OCI-LY3 (cell line): ENCODE measurements at regions not wholly inside any gene's neighbourhood (a gene's known extent, or its start where the extent isn't known, plus 50 kb on each side); places are given as distances from the start of the nearest gene placed in this dataset.

ENCODE experiments used
- H2AFZ ChIP-seq: fragments of 200-600, 300-600 bp; shearing (Covaris generic); 2 replicates; pipeline ENCODE4 v1.6.0; 2014; ENCODE audit warnings: antibody characterized with exemption, low read depth, low read length
- H3K27ac ChIP-seq: fragments of 200-600, 300-600 bp; sonication (generic); 2 replicates; pipeline ENCODE4 v1.5.1; 2014; ENCODE audit warnings: mild to moderate bottlenecking, low read length, moderate library complexity, mixed read lengths
- H3K27me3 ChIP-seq: fragments of 200-600, 300-600 bp; sonication (generic); 2 replicates; pipeline ENCODE4 v1.6.1; 2014; ENCODE audit warnings: low read depth, low read length, mixed read lengths
- H3K36me3 ChIP-seq: fragments of 200-600, 300-600 bp; sonication (generic); replicated peaks from 2 replicates; pipeline ENCODE3; 2014; ENCODE audit warnings: low read depth, low read length, mixed read lengths
- H3K4me1 ChIP-seq: fragments of 300-600, 200-600 bp; sonication (generic); 2 replicates; pipeline ENCODE4 v1.6.1; 2014; ENCODE audit warnings: low read length, mixed read lengths
- H3K4me2 ChIP-seq: fragments of 200-600, 300-600 bp; sonication (generic); 2 replicates; pipeline ENCODE4 v1.6.1; 2014; ENCODE audit warnings: low read length, mixed read lengths
- H3K4me3 ChIP-seq: fragments of 300-600, 200-600 bp; sonication (generic); 2 replicates; pipeline ENCODE4 v1.5.1; 2014; ENCODE audit warnings: antibody characterized with exemption, mild to moderate bottlenecking, low read length, moderate library complexity
- H3K79me2 ChIP-seq: fragments of 300-600, 200-600 bp; shearing (Covaris generic); 2 replicates; pipeline ENCODE4 v1.6.1; 2014; ENCODE audit warnings: mild to moderate bottlenecking, low read length, mixed read lengths
- H3K9ac ChIP-seq: fragments of 300-600, 200-600 bp; shearing (Covaris generic); 2 replicates; pipeline ENCODE4 v1.6.0; 2014; ENCODE audit warnings: mild to moderate bottlenecking, low read length, moderate library complexity
- H3K9me3 ChIP-seq: fragments of 200-600, 300-600 bp; shearing (Covaris generic); 2 replicates; pipeline ENCODE4 v1.6.1; 2014; ENCODE audit warnings: low read length, mixed read lengths; ENCODE audit not compliant: insufficient read depth
- H4K20me1 ChIP-seq: fragments of 200-600, 300-600 bp; sonication (generic); 2 replicates; pipeline ENCODE4 v1.6.1; 2016; ENCODE audit warnings: low read length, mixed read lengths; ENCODE audit not compliant: insufficient read depth
- CTCF ChIP-seq: fragments of 200-600, 300-600 bp; sonication (generic); IDR thresholded peaks from 2 replicates; pipeline ENCODE4 v1.5.1; 2014; ENCODE audit warnings: antibody characterized with exemption, low read length, low read depth
- EZH2phosphoT487 ChIP-seq: fragments of 200-600 bp; shearing (Covaris generic); IDR thresholded peaks from 2 replicates; pipeline ENCODE4 v1.6.1; 2018; ENCODE audit warnings: antibody characterized with exemption, mixed run types, low read depth

DNA sequence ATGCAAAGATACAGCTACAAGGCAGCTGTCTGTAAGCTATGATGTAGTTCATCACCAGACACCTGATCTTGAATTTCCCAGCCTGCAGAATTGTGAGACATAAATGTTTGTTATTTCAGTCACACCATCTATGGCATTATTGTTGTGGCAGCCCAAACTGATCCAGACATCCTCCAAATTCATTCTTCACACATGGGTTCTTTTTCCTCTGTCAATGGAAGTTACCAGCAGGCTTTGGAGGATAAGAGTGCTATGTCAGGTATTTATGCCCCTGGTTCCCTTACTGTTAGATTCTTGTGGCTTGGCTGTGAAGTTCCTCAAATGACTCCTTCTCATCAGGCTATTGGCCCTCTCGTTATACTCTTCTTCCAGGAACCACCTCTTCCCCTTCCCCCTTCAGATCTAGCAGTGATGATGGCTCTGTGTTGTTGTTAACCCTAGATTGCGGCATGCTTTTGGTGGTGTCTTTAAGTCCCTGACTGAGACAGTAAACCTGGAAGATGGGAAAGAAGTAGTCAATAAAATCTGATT, 91.0 kb upstream of the CHMP2B start:
- H3K36me3 ChIP-seq = no peaks in the 10 kb centered on the region

GRCh38 chr3:87135412-87135811, 91.7 kb upstream of the CHMP2B start:
- Histone ChIP-seq H3K36me3 (no peaks in the 10 kb centered on the region), H3K4me3 (no peak overlapping the region), H2AFZ (no peak overlapping the region), H3K4me2 (no peak overlapping the region), H3K27me3 (no peaks in the 10 kb centered on the region), H3K4me1 (no peaks in the 10 kb centered on the region), H3K79me2 (no peaks in the 10 kb centered on the region), H3K27ac (no peak overlapping the region), H3K9me3 (peaks cover 6% of the 10 kb centered on the region), H3K9ac (no peak overlapping the region), H4K20me1 (no peaks in the 10 kb centered on the region)
- TF ChIP-seq EZH2phosphoT487 (no peak), CTCF (no peak)

More for the DNA sequence above, 91.0 kb upstream of the CHMP2B start:
- no peaks in the 10 kb centered on the region for H4K20me1 ChIP-seq
- no peaks in the 10 kb centered on the region for H3K27me3 ChIP-seq
- no peak for TF ChIP-seq CTCF
- TF ChIP-seq EZH2phosphoT487 = no peak
- no peak overlapping the region for H3K9ac ChIP-seq
- no peaks in the 10 kb centered on the region for H3K79me2 ChIP-seq
- H2AFZ ChIP-seq = no peak overlapping the region; the same call in 1 of the 2 replicates
- no peaks in the 10 kb centered on the region for H3K4me1 ChIP-seq
- H3K27ac ChIP-seq = no peak overlapping the region
- H3K9me3 ChIP-seq = peaks cover 8% of the 10 kb centered on the region
- H3K4me3 ChIP-seq = no peak overlapping the region
- H3K4me2 ChIP-seq = no peak overlapping the region

DNA sequence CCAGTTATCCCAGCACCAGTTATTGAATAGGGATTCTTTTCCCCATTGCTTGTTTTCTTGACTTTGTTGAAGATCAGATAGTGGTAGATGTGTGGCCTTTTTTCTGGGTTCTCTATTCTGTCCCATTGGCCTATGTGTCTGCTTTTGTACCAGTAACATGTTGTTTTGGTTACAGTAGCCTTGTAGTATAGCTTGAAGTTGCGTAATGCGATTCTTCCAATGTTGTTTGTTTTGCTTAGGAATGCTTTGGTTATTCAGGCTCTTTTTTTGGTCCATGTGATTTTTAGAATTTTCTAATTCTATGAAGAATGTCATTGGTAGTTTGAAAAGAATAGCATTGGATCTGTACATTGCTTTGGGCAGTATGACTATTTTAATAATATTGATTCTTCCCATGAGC, 94.3 kb upstream of the CHMP2B start:
- H4K20me1 ChIP-seq = no peaks in the 10 kb centered on the region
- H3K9me3 ChIP-seq = no peaks in the 10 kb centered on the region; the same call in 1 of the 2 replicates
- no peaks in the 10 kb centered on the region for H3K36me3 ChIP-seq
- H3K4me2 ChIP-seq = no peak overlapping the region
- H2AFZ ChIP-seq = no peak overlapping the region
- H3K4me3 ChIP-seq = no peak overlapping the region
- H3K9ac ChIP-seq = no peak overlapping the region
- H3K79me2 ChIP-seq = no peaks in the 10 kb centered on the region
- no peaks in the 10 kb centered on the region for H3K4me1 ChIP-seq
- no peak overlapping the region for H3K27ac ChIP-seq
- no peak for TF ChIP-seq EZH2phosphoT487
- TF ChIP-seq CTCF = no peak
- H3K27me3 ChIP-seq = no peaks in the 10 kb centered on the region

DNA sequence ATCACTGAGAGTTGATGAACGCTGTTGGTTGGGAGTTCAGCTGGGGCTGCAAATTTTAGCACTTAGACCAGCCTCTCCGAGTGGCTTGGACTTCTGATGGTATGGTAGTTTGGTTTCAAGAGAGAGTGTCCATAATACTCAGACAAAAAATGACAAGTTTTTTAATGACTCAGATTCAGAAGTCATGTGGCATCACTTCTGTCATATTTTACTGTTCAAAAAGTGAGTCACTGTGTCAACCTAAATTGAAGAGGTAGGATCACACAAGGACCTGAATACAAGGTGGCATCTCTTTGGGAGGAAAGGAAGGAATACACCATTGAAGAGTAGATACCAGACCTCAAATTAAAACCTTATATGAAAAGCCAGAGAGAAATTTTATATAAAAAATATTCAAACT, 99.1 kb upstream of the CHMP2B start:
- Histone ChIP-seq H3K36me3 (no peaks in the 10 kb centered on the region), H2AFZ (no peak overlapping the region), H3K27me3 (no peaks in the 10 kb centered on the region), H3K4me1 (no peaks in the 10 kb centered on the region), H3K27ac (no peak overlapping the region), H3K9me3 (no peaks in the 10 kb centered on the region), H3K79me2 (no peaks in the 10 kb centered on the region), H3K9ac (no peak overlapping the region), H3K4me3 (no peak overlapping the region), H4K20me1 (no peaks in the 10 kb centered on the region), H3K4me2 (no peak overlapping the region)
- TF ChIP-seq CTCF (no peak), EZH2phosphoT487 (no peak)
